HG02840 (cell line): ENCODE measurements at regions not wholly inside any gene's neighbourhood (a gene's known extent, or its start where the extent isn't known, plus 50 kb on each side); places are given as distances from the start of the nearest gene placed in this dataset.
"Not testable (repeated sequence)": the region's sequence is repeated elsewhere in the genome, so short reads cannot be mapped to it uniquely, and the experiment has no call there.

Experiments
- ATAC-seq: cut with Tn5 transposase; IDR thresholded peaks from one replicate; pipeline ENCODE4 v1.9.1; 2021; ENCODE audit warnings: mild to moderate bottlenecking, moderate library complexity, moderate number of reproducible peaks; ENCODE audit not compliant: unreplicated experiment, low FRiP score

DNA sequence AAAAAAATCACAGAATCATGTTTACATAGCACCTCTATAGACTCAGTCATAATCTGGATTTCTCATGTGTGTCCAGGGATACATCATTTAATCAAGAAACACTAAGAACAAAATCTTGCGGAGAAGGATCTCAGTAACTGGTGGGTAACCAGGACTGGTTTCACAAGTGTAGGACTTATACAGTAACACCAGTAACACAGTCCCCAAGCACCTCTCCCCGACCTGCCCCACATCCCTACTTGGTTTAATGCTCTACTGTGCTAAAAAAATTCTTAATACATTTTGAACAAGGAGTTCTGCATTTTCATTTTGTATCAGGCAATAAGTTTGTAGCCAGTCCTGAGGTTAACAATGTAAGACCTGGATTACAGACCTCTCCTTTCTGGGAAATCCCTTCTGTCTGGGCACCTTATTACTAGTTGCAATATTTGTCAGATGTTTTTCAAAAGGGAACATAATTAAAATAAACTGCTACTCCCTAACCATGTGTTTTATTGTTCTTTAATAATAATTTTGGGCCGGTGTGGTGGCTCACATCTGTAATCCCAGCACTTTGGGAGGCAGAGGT lies 57.6 kb upstream of the BBX start:
- no peak for ATAC-seq

DNA sequence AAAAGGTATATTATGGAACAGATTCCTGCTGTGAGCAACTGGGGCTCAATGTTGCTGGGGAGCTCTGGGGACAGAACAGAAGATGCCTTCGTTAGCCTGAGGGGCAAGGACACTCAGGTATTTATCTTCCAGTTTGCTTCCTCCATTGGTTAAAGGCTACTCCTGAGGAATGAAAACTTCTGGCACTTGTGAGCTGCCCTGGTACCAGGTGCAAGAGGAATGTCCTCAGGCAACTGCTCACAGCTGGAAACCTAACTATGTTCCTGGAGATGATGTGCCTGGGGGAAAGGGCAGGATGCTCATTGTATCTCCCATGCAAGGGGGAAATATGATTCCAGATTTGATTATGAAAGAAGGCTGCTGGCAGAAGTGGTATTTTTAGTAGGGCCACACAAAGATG lies 54.0 kb upstream of the BBX start:
- ATAC-seq: no peak

DNA sequence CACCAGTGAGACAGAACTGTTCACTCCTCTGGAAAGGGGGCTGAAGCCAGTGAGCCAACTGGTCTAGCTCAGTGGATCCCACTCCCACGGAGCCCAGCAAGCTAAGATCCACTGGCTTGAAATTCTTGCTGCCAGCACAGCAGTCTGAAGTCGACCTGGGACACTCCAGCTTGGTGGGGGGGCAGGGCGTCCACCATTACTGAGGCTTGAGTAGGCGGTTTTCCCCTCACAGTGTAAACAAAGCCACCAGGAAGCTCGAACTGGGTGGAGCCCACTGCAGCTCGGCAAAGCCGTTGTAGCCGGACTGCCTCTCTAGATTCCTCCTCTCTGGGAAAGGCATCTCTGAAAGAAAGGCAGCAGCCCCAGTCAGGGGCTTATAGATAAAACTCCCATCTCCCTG lies 52.3 kb upstream of the BBX start:
- ATAC-seq: not testable (repeated sequence)
